NCI-H146 treated with DMSO at 0.1 percent for 48 hours (cell line): ENCODE measurements at regions not wholly inside any gene's neighbourhood (a gene's known extent, or its start where the extent isn't known, plus 50 kb on each side); places are given as distances from the start of the nearest gene placed in this dataset.
A peak's percentile ranks its signal among the peaks of the same experiment; 100 is the strongest.
"Not testable (repeated sequence)": the region's sequence is repeated elsewhere in the genome, so short reads cannot be mapped to it uniquely, and the experiment has no call there.

ENCODE experiments used
- DNase-seq: peaks from one replicate; lab custom pipeline; 2025; ENCODE audit not compliant: unreplicated experiment; lab: John Stamatoyannopoulos, UW

DNA sequence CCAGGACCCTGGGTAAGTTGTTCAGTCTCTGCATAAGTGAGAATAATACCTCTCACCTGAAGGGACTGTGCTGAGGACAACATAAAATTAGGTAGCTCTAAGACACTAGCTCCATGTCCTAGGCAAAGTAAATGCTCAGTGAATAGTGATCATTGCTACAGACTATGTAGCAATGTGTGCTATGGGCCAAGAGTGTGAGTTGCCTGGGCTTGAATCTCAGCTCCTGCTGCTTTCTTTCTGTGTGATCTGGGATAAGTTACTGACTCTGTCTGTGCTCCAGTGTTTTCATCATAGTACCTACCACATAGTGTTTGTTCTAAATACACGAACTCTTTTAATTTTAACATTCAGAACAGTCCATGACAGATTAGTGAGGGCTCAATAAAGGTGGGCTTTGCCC is 81.1 kb upstream of the MFGE8 start:
- no peak for DNase-seq

GRCh38 chr15:88995449-88995848 is 82.3 kb upstream of the MFGE8 start:
- DNase-seq: no peak

GRCh38 chr15:88997531-88997930 is 84.4 kb upstream of the MFGE8 start:
- DNase-seq: no peak

DNA sequence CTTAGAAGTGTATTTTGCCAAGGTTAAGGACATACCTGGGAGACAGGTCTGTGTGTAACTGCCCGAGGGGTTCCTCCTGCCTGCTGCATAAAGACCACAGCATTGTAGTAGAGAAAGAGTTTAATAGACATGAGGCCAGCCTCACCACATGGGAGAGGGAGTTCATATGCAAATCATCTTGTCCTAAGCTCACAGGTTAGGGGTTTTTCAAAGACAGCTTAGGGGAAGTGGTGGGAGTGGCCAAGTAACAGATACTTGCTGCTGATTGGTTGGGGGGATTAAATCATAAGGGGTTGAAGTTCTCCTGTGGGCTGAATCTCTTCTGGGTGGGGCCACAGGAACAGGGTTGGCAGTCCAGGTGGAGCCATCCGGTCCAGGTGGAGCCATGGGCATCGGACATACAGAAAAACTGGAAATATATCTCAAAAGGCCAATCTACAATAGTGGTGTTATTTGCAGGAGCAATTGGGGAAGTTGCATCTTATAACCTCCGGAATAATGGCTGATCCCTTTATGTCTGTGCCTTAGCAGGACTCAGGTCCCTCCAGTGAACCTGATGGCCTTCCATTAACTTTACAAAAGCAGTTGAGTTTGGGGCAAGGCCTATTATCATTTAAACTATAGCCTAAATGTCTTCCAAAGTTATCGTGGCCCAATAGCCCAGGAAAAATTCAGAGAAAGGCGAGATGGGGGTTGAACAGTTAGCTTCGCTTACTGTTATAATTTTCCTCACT is 86.0 kb upstream of the MFGE8 start:
- no peak for DNase-seq

- not testable (repeated sequence) for DNase-seq
These were observed 86.5 kb upstream of the ABHD2 start for GRCh38 chr15:89001708-89002275.

GRCh38 chr15:89002281-89002761 is 85.9 kb upstream of the ABHD2 start:
- DNase-seq: no peak

DNA sequence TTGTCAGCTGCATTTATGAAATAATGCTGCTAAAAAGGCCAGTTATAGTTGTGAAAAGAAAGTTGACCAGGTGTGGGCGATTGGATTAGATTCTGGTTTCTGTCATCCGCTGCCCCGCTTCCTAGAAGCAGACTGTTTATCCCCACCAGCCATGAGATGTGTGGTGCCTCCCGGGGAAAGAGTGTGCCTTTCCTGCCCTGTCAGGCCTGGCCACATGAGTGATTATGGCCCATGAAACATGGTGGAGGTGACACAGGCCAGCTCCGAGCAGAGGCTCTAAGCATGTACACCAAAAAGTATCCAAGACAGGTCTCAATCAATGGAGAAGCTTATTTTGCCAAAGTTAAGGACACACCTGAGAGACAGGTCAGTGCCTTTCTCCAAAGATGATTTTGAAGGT is 85.4 kb upstream of the ABHD2 start:
- DNase-seq: no peak

- no peak for DNase-seq
These were observed 84.2 kb upstream of the ABHD2 start for GRCh38 chr15:89003865-89004725.

DNA sequence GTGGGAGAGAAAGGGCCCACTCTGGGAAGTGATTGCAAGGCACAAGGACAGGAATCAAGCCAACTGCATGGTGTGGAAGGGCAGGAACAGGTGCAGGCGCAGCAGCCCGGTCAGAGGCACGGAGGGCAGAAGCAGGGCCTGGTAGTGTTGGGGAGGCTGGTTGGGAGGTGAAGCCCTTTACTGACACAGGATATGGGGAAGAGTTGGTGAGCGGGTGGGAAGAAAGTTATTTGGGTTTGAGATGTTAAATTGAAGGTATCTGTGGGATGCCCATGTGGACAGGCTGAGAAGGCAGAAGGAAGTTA is 83.6 kb upstream of the ABHD2 start:
- DNase-seq: no peak

- not testable (repeated sequence) for DNase-seq
These were observed 80.7 kb upstream of the ABHD2 start for GRCh38 chr15:89007527-89007926.

- no peak for DNase-seq
These were observed 80.3 kb upstream of the ABHD2 start for GRCh38 chr15:89007989-89008388.

DNA sequence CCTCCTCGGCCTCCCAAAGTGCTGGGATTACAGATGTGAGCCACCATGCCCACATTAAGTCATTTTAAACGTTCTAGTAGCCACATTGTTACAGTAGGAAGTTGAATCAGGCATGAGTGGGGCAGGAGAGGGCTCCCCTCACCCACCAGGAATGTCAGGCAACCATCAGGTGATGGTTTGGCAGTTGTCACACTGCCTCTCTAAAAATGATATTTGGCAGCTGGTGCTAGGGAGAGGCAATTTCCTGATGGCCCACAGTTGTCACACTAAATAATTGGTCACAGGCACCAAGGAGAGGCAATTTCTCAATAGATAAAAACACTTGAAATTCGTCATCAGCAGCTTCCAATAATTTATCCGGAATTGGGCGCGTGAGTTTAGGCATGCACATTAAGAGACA is 79.2 kb upstream of the ABHD2 start:
- no peak for DNase-seq

- DNase-seq: no peak
These were observed 72.7 kb upstream of the ABHD2 start for GRCh38 chr15:89015412-89016097.

DNA sequence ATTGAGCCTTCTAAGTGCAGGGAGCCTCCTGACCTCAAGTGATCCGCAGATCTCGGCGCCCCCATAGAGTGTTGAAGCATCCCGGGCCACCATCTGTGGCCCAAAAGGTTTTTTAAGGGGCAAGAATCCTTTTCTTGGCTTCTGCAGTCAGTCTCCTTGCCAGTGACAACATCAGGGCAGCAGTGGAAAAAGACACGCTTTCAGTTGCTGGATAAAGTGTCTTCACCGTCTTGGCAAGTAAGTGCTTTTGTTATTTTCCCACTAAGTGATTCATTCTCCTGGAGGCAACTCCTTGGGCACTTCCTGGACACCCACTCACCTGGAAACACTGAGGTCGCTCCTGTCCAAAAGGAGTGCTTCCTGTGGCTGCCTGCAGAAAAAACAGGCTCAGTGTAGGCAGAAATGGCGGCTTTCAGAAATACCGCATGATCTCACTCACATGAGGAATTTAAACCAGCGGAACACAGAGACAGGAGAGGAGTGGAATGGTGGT is 71.7 kb upstream of the ABHD2 start:
- DNase-seq: no peak

GRCh38 chr15:89017370-89018066 is 70.7 kb upstream of the ABHD2 start:
- peak; percentile 9 for DNase-seq

DNA sequence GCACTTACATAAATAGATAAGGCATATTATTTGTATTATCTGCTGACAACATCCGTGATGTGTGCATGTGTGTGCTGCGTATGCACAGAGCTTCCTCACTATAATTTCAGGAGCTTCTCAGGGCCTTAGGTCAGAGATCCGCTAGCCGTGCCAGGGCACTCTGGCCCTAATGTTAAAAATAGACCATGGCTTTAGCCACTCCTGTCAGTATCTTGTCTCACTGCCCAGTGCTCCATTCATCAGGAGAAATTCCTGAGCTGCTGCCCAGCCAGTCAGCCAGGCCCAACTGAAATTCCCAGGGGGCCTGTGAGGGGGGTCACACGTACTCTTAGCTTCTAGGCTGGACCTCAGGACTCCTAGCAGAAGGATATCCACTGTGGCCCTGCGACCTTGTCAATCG is 70.0 kb upstream of the ABHD2 start:
- DNase-seq: no peak

DNA sequence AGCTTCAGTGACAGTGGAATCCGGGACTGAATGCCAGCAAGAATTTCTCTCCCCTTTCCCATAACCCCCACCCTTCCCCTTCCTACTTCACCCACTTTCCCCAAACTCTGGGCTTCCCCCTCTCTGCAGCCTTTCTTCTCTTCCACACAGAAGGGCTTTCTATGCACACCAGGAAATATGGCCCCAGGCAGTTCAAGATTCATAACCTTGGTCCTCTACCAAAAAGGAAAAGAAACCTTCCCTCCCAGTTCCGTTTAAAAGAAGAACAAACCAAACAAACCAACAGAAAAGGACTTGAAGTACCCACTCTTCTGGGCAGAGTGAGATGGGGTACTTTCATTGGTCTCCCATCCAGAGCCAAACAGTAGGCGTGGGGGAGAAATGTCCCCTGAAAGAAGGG is 68.8 kb upstream of the ABHD2 start:
- no peak for DNase-seq

DNA sequence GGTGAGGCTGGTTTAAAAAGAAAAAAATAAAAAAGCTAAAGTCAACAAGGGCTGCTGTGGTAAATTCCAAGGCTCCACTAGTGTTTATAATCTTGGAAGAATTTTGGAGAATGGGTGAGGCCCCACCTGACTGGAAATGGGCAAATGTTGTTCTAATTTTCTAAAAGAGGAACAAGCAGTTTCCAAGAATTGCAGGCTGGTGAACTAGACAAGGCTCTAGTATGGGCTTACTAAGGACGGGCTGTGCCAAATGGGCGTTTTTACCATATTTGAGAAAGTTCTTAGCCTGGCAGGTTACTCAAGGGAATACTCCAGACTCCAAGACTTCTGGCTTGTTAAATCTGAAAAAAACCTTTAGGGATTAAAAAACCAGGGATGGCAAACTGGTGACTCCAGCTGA is 67.0 kb upstream of the ABHD2 start:
- DNase-seq: no peak

- not testable (repeated sequence) for DNase-seq
These were observed 66.4 kb upstream of the ABHD2 start for GRCh38 chr15:89021886-89022285.

DNA sequence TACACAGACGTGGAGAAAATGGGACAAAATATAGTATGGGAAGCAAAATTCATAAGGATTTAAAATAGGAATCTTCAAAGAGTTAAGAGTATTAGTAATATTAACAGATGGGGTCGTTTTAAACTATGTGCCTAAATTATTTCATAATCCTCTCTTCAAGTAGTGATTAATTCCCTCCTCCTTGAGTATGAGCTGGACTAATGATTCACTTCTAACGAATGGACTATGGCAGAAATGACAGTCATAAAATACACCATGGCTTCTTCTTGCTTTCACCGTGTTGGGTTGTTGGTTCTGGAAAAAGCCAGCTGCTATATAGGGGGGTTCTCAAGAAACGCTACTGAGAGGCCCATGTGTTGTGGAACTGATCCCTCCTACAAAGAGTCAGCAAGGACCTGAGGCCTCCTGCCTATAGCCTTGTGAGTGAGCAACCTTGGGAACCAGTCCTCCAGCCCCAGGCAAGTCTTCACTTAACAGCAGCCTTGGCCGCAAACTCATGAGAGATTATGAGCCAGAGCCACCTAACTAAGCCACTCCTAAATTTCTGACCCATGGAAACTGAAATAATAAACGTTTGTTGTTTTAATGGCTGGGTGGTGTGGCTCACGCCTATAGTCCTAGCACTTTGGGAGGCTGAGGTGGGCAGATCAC is 64.8 kb upstream of the ABHD2 start:
- DNase-seq: no peak
